MCF 10A (cell line): ENCODE measurements at regions not wholly inside any gene's neighbourhood (a gene's known extent, or its start where the extent isn't known, plus 50 kb on each side); places are given as distances from the start of the nearest gene placed in this dataset.

ENCODE experiments used
- BruUV-seq: library from RNA; stranded (reverse); fragments of 400-500 nt; replicated peaks from 2 replicates; lab custom pipeline; 2021; lab: Mats Ljungman, UMichigan
- CTCF ChIA-PET: fragments of 300-600 bp; sonication (Branson Sonifier 250); formaldehyde crosslinking; extraction: SDS; loops from one replicate; lab custom pipeline; 2021; ENCODE audit warnings: antibody characterized with exemption, inconsistent platforms; lab: Yijun Ruan, JAX
- POLR2A ChIA-PET: fragments of 300-600, 350-650 bp; sonication (Branson Sonifier 250); formaldehyde crosslinking; extraction: SDS; loops from one replicate; lab custom pipeline; 2020; ENCODE audit warnings: antibody characterized with exemption, inconsistent platforms; lab: Yijun Ruan, JAX
- DNase-seq: peaks from one replicate; pipeline ENCODE4 v3.0.0-alpha.2; 2018; ENCODE audit not compliant: unreplicated experiment
- H3K27ac Mint-ChIP-seq: one replicate; pipeline ENCODE4 v1.8.0; 2022; ENCODE audit warnings: mild to moderate bottlenecking, low read depth, mixed read lengths; ENCODE audit not compliant: unreplicated experiment
- H3K27me3 Mint-ChIP-seq: one replicate; pipeline ENCODE4 v1.8.0; 2022; ENCODE audit warnings: mixed read lengths; ENCODE audit not compliant: insufficient read depth, unreplicated experiment
- H3K36me3 Mint-ChIP-seq: one replicate; pipeline ENCODE4 v1.8.0; 2022; ENCODE audit warnings: mild to moderate bottlenecking, moderate library complexity, mixed read lengths; ENCODE audit not compliant: insufficient read depth, unreplicated experiment
- H3K4me1 Mint-ChIP-seq: one replicate; pipeline ENCODE4 v1.8.0; 2022; ENCODE audit warnings: mixed read lengths; ENCODE audit not compliant: insufficient read depth, unreplicated experiment
- H3K4me3 Mint-ChIP-seq: one replicate; pipeline ENCODE4 v1.8.0; 2022; ENCODE audit warnings: mild to moderate bottlenecking, moderate library complexity, mixed read lengths; ENCODE audit not compliant: unreplicated experiment
- H3K9me3 Mint-ChIP-seq: one replicate; pipeline ENCODE4 v1.8.0; 2022; ENCODE audit warnings: mixed read lengths; ENCODE audit not compliant: unreplicated experiment
- CTCF ChIP-seq: fragments of 200-600 bp; IDR thresholded peaks from one replicate; pipeline ENCODE4 v1.8.0; 2022; ENCODE audit warnings: antibody characterized with exemption, mild to moderate bottlenecking; ENCODE audit not compliant: unreplicated experiment
- intact Hi-C: fragments of 100-400 bp; cut with micrococcal nuclease; formaldehyde crosslinking; loops from 2 replicates; pipeline ENCODE4 v1.14.1; 2022

GRCh38 chr2:8458503-8459459 lies 223.1 kb upstream of the ID2 start:
- no peak for TF ChIP-seq CTCF
- BruUV-seq, result no TSS peak
- no peak overlapping the region for H3K27ac Mint-ChIP-seq
- H3K4me1 Mint-ChIP-seq, result no peaks in the 10 kb centered on the region
- intact Hi-C loops, result no loop called here
- H3K27me3 Mint-ChIP-seq, result no peaks in the 10 kb centered on the region
- H3K36me3 Mint-ChIP-seq, result no peaks in the 10 kb centered on the region
- POLR2A ChIA-PET, result no interaction called here
- no peak for DNase-seq
- H3K9me3 Mint-ChIP-seq, result peaks cover 13% of the 10 kb centered on the region
- H3K4me3 Mint-ChIP-seq, result no peak overlapping the region
- CTCF ChIA-PET, result no interaction called here

- CTCF ChIA-PET, result no interaction called here
- DNase-seq, result no peak
- Mint-ChIP-seq H3K4me3 (no peak overlapping the region), H3K4me1 (no peaks in the 10 kb centered on the region), H3K9me3 (peaks cover 14% of the 10 kb centered on the region), H3K27ac (no peak overlapping the region), H3K27me3 (no peaks in the 10 kb centered on the region), H3K36me3 (no peaks in the 10 kb centered on the region)
- POLR2A ChIA-PET, result no interaction called here
- BruUV-seq, result no TSS peak
- TF ChIP-seq CTCF, result no peak
- intact Hi-C loops, result no loop called here
Measured at GRCh38 chr2:8459474-8459873, 222.4 kb upstream of the ID2 start.

GRCh38 chr2:8461341-8461740 lies 220.5 kb upstream of the ID2 start:
- H3K4me1 Mint-ChIP-seq, result no peaks in the 10 kb centered on the region
- DNase-seq, result no peak
- BruUV-seq, result no TSS peak
- ChIA-PET POLR2A (no interaction called here), CTCF (no interaction called here)
- peaks cover 14% of the 10 kb centered on the region for H3K9me3 Mint-ChIP-seq
- TF ChIP-seq CTCF, result no peak
- H3K4me3 Mint-ChIP-seq, result no peak overlapping the region
- no peak overlapping the region for H3K27ac Mint-ChIP-seq
- no peaks in the 10 kb centered on the region for H3K36me3 Mint-ChIP-seq
- intact Hi-C loops, result no loop called here
- H3K27me3 Mint-ChIP-seq, result no peaks in the 10 kb centered on the region

- DNase-seq, result no peak
- ChIA-PET CTCF (no interaction called here), POLR2A (no interaction called here)
- TF ChIP-seq CTCF, result no peak
- H3K9me3 Mint-ChIP-seq, result peaks cover 14% of the 10 kb centered on the region
- no peaks in the 10 kb centered on the region for H3K4me1 Mint-ChIP-seq
- BruUV-seq, result no TSS peak
- H3K27ac Mint-ChIP-seq, result no peak overlapping the region
- H3K27me3 Mint-ChIP-seq, result no peaks in the 10 kb centered on the region
- no peak overlapping the region for H3K4me3 Mint-ChIP-seq
- intact Hi-C loops, result no loop called here
- H3K36me3 Mint-ChIP-seq, result no peaks in the 10 kb centered on the region
Measured at GRCh38 chr2:8462280-8462679, 219.6 kb upstream of the ID2 start.
